ENCODE measurements at regions not wholly inside any gene's neighbourhood (a gene's known extent, or its start where the extent isn't known, plus 50 kb on each side); places are given as distances from the start of the nearest gene placed in this dataset.

DNA sequence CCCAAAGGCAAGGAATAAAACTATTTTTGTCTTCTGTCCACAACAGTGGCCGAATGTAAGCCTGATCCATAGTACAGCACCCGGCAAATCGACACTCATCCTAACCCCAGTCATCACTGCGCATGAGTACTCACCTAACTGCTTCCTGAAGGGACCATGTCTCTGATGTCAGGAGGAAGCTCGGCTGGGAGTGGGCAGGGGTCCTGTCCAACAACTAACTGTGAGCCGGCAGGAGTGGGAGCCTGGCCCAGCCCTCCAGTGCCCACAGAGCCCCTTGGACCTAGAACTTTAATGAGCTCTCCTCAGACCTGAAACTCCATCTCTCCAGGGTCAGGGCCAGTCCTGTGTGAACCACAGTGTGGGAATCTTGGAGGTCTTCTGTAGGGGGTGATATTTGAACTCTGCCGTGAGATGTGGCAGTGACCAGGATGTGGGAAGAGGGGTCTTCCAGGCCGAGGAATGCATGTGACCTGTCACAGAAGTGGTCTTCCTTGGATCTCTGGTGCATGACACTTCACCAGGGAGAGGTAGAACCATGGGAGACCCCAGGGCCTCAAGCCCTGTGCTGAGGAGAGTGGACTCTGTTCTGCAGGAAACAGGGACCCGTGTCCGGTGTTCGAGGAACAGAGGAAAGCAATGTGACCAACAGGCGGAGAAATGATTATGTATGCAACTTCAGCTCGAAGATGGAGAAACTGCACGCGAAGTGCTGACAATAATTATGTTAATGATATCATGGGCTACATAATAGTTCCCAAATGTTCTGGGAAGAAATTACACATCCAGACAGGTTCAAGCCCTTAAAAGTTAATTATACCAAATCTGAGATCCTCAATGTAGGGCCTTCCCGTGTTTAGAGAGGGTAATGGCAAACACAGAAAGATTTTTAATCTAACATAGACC, 240.1 kb upstream of the HDAC4 start:
- no peak for TF ChIP-seq EZH2 (IDR thresholded peaks at IDR 0.05; ENCODE audit: low read length, missing control alignments)
- TF ChIP-seq, protein P1, sequence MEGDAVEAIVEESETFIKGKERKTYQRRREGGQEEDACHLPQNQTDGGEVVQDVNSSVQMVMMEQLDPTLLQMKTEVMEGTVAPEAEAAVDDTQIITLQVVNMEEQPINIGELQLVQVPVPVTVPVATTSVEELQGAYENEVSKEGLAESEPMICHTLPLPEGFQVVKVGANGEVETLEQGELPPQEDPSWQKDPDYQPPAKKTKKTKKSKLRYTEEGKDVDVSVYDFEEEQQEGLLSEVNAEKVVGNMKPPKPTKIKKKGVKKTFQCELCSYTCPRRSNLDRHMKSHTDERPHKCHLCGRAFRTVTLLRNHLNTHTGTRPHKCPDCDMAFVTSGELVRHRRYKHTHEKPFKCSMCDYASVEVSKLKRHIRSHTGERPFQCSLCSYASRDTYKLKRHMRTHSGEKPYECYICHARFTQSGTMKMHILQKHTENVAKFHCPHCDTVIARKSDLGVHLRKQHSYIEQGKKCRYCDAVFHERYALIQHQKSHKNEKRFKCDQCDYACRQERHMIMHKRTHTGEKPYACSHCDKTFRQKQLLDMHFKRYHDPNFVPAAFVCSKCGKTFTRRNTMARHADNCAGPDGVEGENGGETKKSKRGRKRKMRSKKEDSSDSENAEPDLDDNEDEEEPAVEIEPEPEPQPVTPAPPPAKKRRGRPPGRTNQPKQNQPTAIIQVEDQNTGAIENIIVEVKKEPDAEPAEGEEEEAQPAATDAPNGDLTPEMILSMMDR (conservative IDR thresholded peaks at IDR 0.05 in 1 of 2, IDR thresholded peaks at IDR 0.05 in 1 of 2; ENCODE audit: low read depth in 1 of 2, low read length in 2 of 2) = no peak
- no peak overlapping the region for H3K4me2 ChIP-seq (ENCODE audit: extremely low read depth, insufficient read depth, low read length)
- no peaks in the 10 kb centered on the region for H3K79me2 ChIP-seq (ENCODE audit: control insufficient read depth, insufficient read depth, low read length)
- no peaks in the 10 kb centered on the region for H3K4me1 ChIP-seq (ENCODE audit: control insufficient read depth, extremely low read depth, insufficient read depth, low read length)
- no peak overlapping the region for H3K9ac ChIP-seq (ENCODE audit: insufficient read depth, low read length)
- no peaks in the 10 kb centered on the region for H3K36me3 ChIP-seq (ENCODE audit: control insufficient read depth, insufficient read depth, low read length)
- DNase-seq (ENCODE audit: low read depth in 2 of 2) = no peak
- H2AFZ ChIP-seq (ENCODE audit: low read length) = no peak overlapping the region
- H3K4me3 ChIP-seq (replicated peaks in 1 of 4; ENCODE audit: control extremely low read depth in 1 of 4, insufficient read depth in 1 of 4, low read depth in 3 of 4, low read length in 4 of 4) = no peak overlapping the region
- peaks cover 5% of the 10 kb centered on the region for H3K9me3 ChIP-seq (ENCODE audit: control insufficient read depth, insufficient read depth, low read depth, low read length)
- no peaks in the 10 kb centered on the region for H4K20me1 ChIP-seq (ENCODE audit: control insufficient read depth, extremely low read depth, insufficient read depth, low read length)
- H3K27me3 ChIP-seq (ENCODE audit: control insufficient read depth, insufficient read depth, low read length) = no peaks in the 10 kb centered on the region
- H3K27ac ChIP-seq (ENCODE audit: insufficient read depth, low read length) = no peak overlapping the region

DNA sequence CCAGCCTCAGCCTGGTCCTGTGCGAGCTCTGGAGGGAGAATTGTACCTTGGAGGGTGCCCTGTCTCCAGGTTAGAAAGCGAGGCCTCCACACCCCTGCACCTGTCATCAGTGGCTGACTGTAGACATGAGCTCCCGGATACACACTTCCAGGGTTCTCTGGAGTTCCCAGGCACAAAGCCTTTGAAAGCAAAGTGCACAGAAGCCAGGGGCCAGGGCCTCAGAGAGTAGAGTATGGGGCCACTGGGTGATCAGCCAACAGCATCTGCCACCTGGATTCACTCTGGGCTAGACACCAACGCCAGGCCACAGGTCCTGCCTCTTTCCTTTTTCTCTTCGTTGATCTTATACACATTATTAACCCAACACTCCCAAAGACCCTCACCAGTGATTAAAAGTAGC, 239.4 kb upstream of the HDAC4 start:
- Histone ChIP-seq H3K27ac (ENCODE audit: insufficient read depth, low read length) (no peak overlapping the region), H2AFZ (ENCODE audit: low read length) (no peak overlapping the region), H3K4me1 (ENCODE audit: control insufficient read depth, extremely low read depth, insufficient read depth, low read length) (no peaks in the 10 kb centered on the region), H4K20me1 (ENCODE audit: control insufficient read depth, extremely low read depth, insufficient read depth, low read length) (no peaks in the 10 kb centered on the region), H3K27me3 (ENCODE audit: control insufficient read depth, insufficient read depth, low read length) (no peaks in the 10 kb centered on the region), H3K9ac (ENCODE audit: insufficient read depth, low read length) (no peak overlapping the region), H3K4me3 (replicated peaks in 1 of 4; ENCODE audit: control extremely low read depth in 1 of 4, insufficient read depth in 1 of 4, low read depth in 3 of 4, low read length in 4 of 4) (no peak overlapping the region), H3K36me3 (ENCODE audit: control insufficient read depth, insufficient read depth, low read length) (no peaks in the 10 kb centered on the region), H3K9me3 (ENCODE audit: control insufficient read depth, insufficient read depth, low read depth, low read length) (peaks cover 5% of the 10 kb centered on the region), H3K79me2 (ENCODE audit: control insufficient read depth, insufficient read depth, low read length) (no peaks in the 10 kb centered on the region), H3K4me2 (ENCODE audit: extremely low read depth, insufficient read depth, low read length) (no peak overlapping the region)
- TF ChIP-seq EZH2 (IDR thresholded peaks at IDR 0.05; ENCODE audit: low read length, missing control alignments) = no peak
- TF ChIP-seq, protein P1 (conservative IDR thresholded peaks at IDR 0.05 in 1 of 2, IDR thresholded peaks at IDR 0.05 in 1 of 2; ENCODE audit: low read depth in 1 of 2, low read length in 2 of 2) = no peak
- no peak for DNase-seq (ENCODE audit: low read depth in 2 of 2)

DNA sequence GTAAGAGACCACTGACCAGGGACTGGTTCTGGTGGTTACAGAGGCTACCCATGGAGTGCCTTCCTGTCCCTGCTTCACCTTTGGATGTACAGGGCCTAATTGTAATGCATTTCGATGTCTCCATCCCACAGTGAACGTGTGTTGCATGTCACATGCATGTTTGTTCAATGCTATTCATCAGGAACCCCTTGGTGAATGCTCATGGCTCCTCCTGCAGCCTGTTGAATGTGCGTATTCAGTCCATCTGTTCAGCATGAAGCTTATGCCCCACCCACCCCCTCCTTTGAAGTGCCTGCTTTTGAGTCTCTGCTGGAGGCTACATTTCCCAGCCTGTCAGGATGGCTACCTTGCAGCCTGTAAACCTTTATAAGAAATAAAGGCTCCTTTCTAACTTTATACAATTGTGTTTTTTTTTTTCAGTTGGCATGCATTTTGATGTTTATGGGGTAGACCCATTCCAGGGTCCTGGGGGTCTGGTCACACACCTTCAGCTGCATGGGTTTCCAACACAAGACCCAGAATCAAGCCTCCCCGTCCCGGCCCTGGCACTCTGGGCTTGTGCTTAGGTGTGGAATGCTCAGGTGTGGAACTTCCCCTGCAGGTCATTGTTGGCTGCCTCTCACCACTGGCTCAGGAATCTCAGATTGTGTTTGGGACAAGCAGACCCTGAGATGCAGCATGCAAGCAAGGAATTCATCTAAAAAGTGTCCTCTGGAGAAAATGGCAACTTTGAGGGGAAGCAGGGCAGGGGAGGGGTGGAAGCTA, 238.8 kb upstream of the HDAC4 start:
- H3K79me2 ChIP-seq (ENCODE audit: control insufficient read depth, insufficient read depth, low read length) = no peaks in the 10 kb centered on the region
- no peaks in the 10 kb centered on the region for H4K20me1 ChIP-seq (ENCODE audit: control insufficient read depth, extremely low read depth, insufficient read depth, low read length)
- no peak for DNase-seq (ENCODE audit: low read depth in 2 of 2)
- H3K36me3 ChIP-seq (ENCODE audit: control insufficient read depth, insufficient read depth, low read length) = no peaks in the 10 kb centered on the region
- H3K27me3 ChIP-seq (ENCODE audit: control insufficient read depth, insufficient read depth, low read length) = no peaks in the 10 kb centered on the region
- no peak overlapping the region for H3K9ac ChIP-seq (ENCODE audit: insufficient read depth, low read length)
- no peak overlapping the region for H3K27ac ChIP-seq (ENCODE audit: insufficient read depth, low read length)
- H3K4me3 ChIP-seq (replicated peaks in 1 of 4; ENCODE audit: control extremely low read depth in 1 of 4, insufficient read depth in 1 of 4, low read depth in 3 of 4, low read length in 4 of 4) = no peak overlapping the region
- H3K9me3 ChIP-seq (ENCODE audit: control insufficient read depth, insufficient read depth, low read depth, low read length) = peaks cover 5% of the 10 kb centered on the region
- TF ChIP-seq EZH2 (IDR thresholded peaks at IDR 0.05; ENCODE audit: low read length, missing control alignments) = no peak
- TF ChIP-seq, protein P1 (conservative IDR thresholded peaks at IDR 0.05 in 1 of 2, IDR thresholded peaks at IDR 0.05 in 1 of 2; ENCODE audit: low read depth in 1 of 2, low read length in 2 of 2) = no peak
- H2AFZ ChIP-seq (ENCODE audit: low read length) = no peak overlapping the region
- H3K4me1 ChIP-seq (ENCODE audit: control insufficient read depth, extremely low read depth, insufficient read depth, low read length) = no peaks in the 10 kb centered on the region
- H3K4me2 ChIP-seq (ENCODE audit: extremely low read depth, insufficient read depth, low read length) = no peak overlapping the region
